Activated T-cell treated with anti-CD3 and anti-CD28 coated beads, Interleukin-2, amount 50 U/mL, for 4 hours (primary cell): ENCODE measurements at regions not wholly inside any gene's neighbourhood (a gene's known extent, or its start where the extent isn't known, plus 50 kb on each side); places are given as distances from the start of the nearest gene placed in this dataset.
"Not testable (repeated sequence)": the region's sequence is repeated elsewhere in the genome, so short reads cannot be mapped to it uniquely, and the experiment has no call there.

Experiments used
- ATAC-seq, 2 donors: fragments of 200-7000 bp; cut with Tn5 transposase; one replicate each; pipeline ENCODE4 v1.10.0; 2021
- DNase-seq: peaks from one replicate; pipeline ENCODE4 v3.0.0-alpha.2; 2020
- H3K27me3 Mint-ChIP-seq: one replicate; pipeline ENCODE4 v1.8.0; 2021; ENCODE audit warnings: low read depth, mixed read lengths
- H3K36me3 Mint-ChIP-seq: one replicate; pipeline ENCODE4 v1.8.0; 2022; ENCODE audit warnings: mixed read lengths; ENCODE audit not compliant: insufficient read depth
- H3K4me1 Mint-ChIP-seq: one replicate; pipeline ENCODE4 v1.8.0; 2021; ENCODE audit warnings: low read depth, mixed read lengths
- H3K4me3 Mint-ChIP-seq: one replicate; pipeline ENCODE4 v1.8.0; 2021; ENCODE audit warnings: mild to moderate bottlenecking, moderate library complexity, mixed read lengths
- H3K9me3 Mint-ChIP-seq: one replicate; pipeline ENCODE4 v1.8.0; 2021; ENCODE audit warnings: mixed read lengths

DNA sequence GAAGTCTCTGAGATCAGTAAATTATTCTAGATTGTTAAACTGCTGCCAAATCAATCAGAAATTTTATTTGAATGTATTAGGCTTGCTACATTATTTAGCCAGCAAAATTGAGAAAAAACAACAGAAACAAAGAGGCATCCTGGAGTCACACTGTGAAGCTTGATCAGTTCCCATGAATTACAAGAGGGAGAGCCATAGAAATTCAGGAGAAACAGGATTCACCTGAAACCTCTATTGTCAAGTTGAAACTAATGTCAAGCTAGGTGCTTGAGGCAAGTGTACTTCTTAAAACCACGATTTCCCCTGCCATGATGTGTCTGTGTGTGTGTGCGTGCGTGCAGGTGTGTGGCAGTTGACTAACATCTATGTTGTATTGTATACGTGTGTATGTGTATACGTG, 439.1 kb upstream of the NOX3 start:
- no peaks in the 10 kb centered on the region for H3K36me3 Mint-ChIP-seq
- H3K27me3 Mint-ChIP-seq = no peaks in the 10 kb centered on the region
- no peaks in the 10 kb centered on the region for H3K4me1 Mint-ChIP-seq
- peaks cover 8% of the 10 kb centered on the region for H3K9me3 Mint-ChIP-seq
- DNase-seq = no peak
- no peak for ATAC-seq
- H3K4me3 Mint-ChIP-seq = no peak overlapping the region

DNA sequence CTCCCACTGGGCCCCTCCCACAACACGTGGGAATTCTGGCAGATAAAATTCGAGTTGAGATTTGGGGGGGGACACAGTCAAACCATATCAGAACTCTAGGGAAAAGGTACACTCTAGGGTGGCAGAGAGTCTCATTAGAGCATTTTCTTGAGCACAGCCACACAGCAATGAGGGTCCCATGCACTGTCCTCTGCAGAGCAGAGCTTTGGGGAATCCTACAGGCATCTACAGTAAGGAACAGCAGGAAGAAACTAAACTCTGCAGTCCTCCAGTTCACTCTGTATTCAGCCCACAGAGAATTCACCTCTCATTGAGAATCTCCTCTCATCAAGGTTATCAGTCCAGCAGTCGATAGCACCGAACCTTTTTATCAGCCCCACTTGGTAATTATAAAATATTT, 438.6 kb upstream of the NOX3 start:
- Mint-ChIP-seq H3K9me3 (peaks cover 8% of the 10 kb centered on the region), H3K27me3 (no peaks in the 10 kb centered on the region), H3K36me3 (no peaks in the 10 kb centered on the region), H3K4me1 (no peaks in the 10 kb centered on the region), H3K4me3 (no peak overlapping the region)
- no peak for DNase-seq
- no peak for ATAC-seq

DNA sequence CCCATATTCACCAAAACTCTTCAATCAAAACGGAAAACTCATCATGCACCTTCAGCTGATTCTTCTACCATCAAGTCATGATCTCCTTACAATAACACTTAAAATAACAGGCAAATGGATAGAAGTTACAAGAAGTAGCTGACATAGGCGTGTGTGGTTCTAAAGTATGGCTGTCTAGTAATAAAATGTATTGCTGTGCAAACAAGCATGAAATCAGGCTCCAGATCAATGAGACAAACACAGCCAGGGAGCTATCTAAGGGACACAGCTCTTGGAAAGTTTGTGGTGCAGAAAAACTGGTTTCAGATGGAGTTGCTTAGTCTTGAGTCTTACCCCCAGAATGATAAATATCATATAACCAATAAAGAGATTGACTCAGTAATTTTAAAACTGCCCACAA, 434.8 kb upstream of the NOX3 start:
- ATAC-seq (no peak), DNase-seq (no peak)
- Mint-ChIP-seq H3K4me3 (no peak overlapping the region), H3K4me1 (no peaks in the 10 kb centered on the region), H3K36me3 (no peaks in the 10 kb centered on the region), H3K27me3 (no peaks in the 10 kb centered on the region), H3K9me3 (peaks cover 5% of the 10 kb centered on the region)

DNA sequence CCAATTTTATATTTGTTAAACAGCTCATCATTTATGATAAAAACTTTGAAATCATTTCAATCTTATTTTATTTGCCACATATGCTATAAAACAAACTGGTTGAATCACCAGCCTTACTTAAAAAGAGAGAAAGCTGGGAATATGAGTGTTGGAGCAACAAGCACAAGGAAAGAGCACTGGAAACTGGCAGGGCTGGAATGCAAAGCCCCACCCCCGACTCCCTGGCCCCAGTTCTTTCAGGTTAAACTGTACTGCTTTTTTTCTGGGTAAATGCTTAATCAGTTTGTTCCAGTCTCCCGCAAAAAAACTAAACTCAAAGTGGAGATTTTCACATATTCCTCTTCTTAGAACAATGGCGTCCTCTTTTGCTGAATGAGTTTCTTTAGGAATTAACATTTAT, 433.8 kb upstream of the NOX3 start:
- Mint-ChIP-seq H3K9me3 (peaks cover 5% of the 10 kb centered on the region), H3K4me1 (peaks cover 3% of the 10 kb centered on the region), H3K27me3 (no peaks in the 10 kb centered on the region), H3K36me3 (no peaks in the 10 kb centered on the region), H3K4me3 (no peak overlapping the region)
- no peak for DNase-seq
- ATAC-seq = no peak

- no peak for ATAC-seq
- Mint-ChIP-seq H3K9me3 (no peaks in the 10 kb centered on the region), H3K4me1 (peaks cover 16% of the 10 kb centered on the region), H3K36me3 (no peaks in the 10 kb centered on the region), H3K4me3 (no peak overlapping the region), H3K27me3 (no peaks in the 10 kb centered on the region)
- no peak for DNase-seq
Observed at GRCh38 chr6:155887421-155887820, 431.8 kb upstream of the NOX3 start.

DNA sequence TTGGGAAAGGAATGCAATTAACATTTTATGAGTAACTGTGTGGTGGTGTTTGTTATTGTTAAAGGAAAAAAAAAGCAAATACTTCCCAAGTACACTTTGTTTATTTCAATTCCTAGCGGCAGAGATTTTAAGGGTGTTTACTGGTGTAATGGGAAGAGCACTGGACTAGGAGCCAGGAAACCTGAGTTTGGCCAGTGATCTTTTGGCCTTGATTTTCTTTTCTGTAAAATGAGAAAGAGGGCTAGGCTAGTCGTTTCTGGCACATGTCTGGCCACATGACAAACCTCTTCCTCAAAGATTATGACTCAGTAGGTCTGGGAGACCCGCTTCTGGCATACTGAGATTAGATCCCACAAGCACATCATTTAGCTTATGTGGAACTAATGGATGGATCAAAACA, 428.1 kb upstream of the NOX3 start:
- H3K36me3 Mint-ChIP-seq = no peaks in the 10 kb centered on the region
- DNase-seq (no peak), ATAC-seq (no peak)
- no peaks in the 10 kb centered on the region for H3K9me3 Mint-ChIP-seq
- H3K4me3 Mint-ChIP-seq = no peak overlapping the region
- H3K27me3 Mint-ChIP-seq = no peaks in the 10 kb centered on the region
- H3K4me1 Mint-ChIP-seq = peaks cover 25% of the 10 kb centered on the region

DNA sequence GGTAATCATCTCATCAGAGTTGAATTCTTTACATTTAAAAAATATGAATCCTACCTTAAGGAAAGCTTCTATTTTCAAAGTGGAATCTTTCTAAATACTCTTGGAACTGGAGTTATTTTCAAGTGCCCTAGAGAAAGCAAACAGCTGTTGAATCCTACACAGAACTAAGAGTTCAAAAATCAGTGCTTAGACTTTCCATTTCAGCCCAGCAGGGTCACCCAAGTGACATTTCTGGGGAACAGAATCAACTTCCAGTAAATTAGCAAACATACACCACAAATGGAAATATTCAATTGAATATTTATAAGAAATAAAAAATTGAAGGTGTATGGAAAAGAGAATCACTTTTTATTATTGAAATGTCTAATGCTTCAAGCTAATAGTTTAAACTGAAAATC, 427.7 kb upstream of the NOX3 start:
- H3K9me3 Mint-ChIP-seq = no peaks in the 10 kb centered on the region
- no peak for DNase-seq
- H3K27me3 Mint-ChIP-seq = no peaks in the 10 kb centered on the region
- ATAC-seq = no peak
- H3K36me3 Mint-ChIP-seq = no peaks in the 10 kb centered on the region
- no peak overlapping the region for H3K4me3 Mint-ChIP-seq
- H3K4me1 Mint-ChIP-seq = peaks cover 25% of the 10 kb centered on the region

GRCh38 chr6:155882527-155883333, 427.1 kb upstream of the NOX3 start:
- no peaks in the 10 kb centered on the region for H3K27me3 Mint-ChIP-seq
- DNase-seq (no peak), ATAC-seq (peak in 1 of 2 donors; percentile 21)
- H3K4me1 Mint-ChIP-seq = peaks cover 25% of the 10 kb centered on the region
- H3K9me3 Mint-ChIP-seq = no peaks in the 10 kb centered on the region
- H3K4me3 Mint-ChIP-seq = no peak overlapping the region
- H3K36me3 Mint-ChIP-seq = no peaks in the 10 kb centered on the region

DNA sequence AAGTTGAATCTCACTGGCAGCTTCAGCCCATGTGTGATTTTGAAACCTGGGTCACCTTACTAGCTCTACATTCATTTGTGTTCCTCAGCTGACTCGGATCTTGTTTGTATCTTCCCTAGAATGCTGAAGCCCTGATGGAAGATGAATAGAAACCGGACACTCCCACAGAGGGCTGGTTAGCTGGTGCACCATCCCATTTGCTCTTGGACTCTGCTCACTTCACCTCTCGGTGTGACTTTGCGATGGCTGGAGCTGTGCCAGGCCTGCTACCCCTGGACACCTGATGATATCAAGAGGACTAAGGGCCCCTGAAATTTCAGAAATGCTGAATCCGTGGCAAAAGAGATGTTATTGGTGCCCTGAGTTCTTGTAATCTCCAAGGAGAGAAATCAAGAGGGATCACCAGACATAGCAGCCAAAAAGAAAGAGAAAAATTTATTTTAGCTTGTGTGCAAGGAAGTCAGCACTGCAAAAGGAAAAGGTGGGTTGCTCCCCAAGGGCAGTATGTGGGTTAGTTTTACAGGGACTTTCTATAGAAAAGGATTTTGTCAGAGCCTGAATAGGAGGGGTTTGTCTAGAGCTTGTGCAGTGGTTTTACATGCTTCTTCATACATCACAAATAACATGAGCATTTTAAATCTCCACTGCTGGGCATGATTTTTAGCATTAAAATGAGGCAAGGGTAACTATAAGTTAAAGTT, 426.3 kb upstream of the NOX3 start:
- Mint-ChIP-seq H3K9me3 (no peaks in the 10 kb centered on the region), H3K36me3 (no peaks in the 10 kb centered on the region), H3K4me3 (no peak overlapping the region), H3K4me1 (peaks cover 25% of the 10 kb centered on the region), H3K27me3 (no peaks in the 10 kb centered on the region)
- ATAC-seq = no peak
- no peak for DNase-seq

DNA sequence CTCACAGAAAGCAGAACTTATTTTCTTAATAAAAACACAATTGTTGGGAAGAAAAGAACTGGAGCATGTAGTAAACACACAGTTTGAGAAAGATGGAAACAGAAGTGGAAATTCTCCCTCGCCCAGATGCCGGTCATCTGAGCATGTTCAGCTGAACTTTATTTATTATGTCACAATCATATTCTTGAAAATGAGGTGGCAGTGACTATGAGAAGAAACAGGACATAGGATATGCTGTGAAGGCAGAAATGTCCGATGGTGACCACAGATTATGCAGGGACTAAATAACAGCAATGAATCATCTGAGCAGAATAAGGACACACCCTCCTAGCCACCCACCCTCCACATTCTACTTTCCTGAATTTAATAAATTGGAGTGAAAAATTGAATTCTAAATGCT, 425.3 kb upstream of the NOX3 start:
- no peak for DNase-seq
- Mint-ChIP-seq H3K4me3 (no peak overlapping the region), H3K4me1 (peaks cover 25% of the 10 kb centered on the region), H3K9me3 (no peaks in the 10 kb centered on the region), H3K36me3 (no peaks in the 10 kb centered on the region), H3K27me3 (no peaks in the 10 kb centered on the region)
- ATAC-seq = no peak

DNA sequence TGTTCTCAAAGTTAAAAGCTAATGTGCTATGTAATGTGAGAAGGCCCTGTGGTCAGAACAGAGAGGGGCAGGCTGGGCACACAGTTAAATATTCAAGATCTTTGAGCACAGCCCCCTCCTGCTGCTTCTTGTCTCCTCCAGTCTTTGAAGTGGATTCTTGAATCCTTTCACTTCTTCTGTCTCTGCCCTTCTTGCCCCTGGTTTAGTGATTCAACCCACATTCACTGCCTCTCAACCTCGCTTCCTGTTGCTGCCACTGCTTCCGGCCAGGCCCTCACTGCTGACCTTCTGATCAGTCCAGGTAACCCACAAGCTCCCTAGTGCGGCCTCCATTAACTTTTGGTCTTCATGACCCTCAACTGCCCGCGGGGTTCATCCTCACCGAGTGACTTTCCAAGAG, 417.3 kb upstream of the NOX3 start:
- H3K4me1 Mint-ChIP-seq = peaks cover 6% of the 10 kb centered on the region
- no peaks in the 10 kb centered on the region for H3K27me3 Mint-ChIP-seq
- H3K9me3 Mint-ChIP-seq = peaks cover 3% of the 10 kb centered on the region
- H3K36me3 Mint-ChIP-seq = no peaks in the 10 kb centered on the region
- DNase-seq (no peak), ATAC-seq (no peak)
- H3K4me3 Mint-ChIP-seq = no peak overlapping the region

GRCh38 chr6:155867682-155868081, 412.0 kb upstream of the NOX3 start:
- H3K27me3 Mint-ChIP-seq = no peaks in the 10 kb centered on the region
- no peaks in the 10 kb centered on the region for H3K4me1 Mint-ChIP-seq
- H3K9me3 Mint-ChIP-seq = peaks cover 14% of the 10 kb centered on the region
- no peak overlapping the region for H3K4me3 Mint-ChIP-seq
- ATAC-seq (no peak), DNase-seq (no peak)
- H3K36me3 Mint-ChIP-seq = no peaks in the 10 kb centered on the region

DNA sequence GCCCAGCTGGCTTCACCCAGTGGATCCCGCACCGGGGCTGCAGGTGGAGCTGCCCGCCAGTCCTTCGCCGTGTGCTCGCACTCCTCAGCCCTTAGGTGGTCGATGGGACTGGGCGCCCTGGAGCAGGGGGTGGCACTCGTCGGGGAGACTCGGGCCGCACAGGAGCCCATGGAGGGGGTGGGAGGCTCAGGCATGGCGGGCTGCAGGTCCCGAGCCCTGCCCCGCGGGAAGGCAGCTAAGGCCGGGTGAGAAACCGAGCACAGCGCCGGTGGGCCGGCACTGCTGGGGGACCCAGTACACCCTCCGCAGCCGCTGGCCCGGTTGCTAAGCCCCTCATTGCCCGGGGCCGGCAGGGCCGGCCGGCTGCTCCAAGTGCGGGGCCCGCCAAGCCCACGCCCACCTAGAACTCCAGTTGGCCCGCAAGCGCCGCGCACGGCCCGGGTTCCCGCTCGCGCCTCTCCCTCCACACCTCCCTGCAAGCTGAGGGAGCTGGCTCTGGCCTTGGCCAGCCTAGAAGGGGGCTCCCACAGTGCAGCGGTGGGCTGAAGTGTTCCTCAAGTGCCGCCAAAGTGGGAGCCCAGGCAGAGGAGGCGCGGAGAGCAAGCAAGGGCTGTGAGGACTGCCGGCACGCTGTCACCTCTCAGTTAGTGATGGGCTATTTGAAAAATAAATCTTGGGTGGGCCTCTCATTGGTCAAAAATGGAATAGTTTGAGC, 411.2 kb upstream of the NOX3 start:
- H3K4me3 Mint-ChIP-seq, H3K4me1 Mint-ChIP-seq, DNase-seq, ATAC-seq, H3K36me3 Mint-ChIP-seq, H3K27me3 Mint-ChIP-seq: not testable (repeated sequence)
- H3K9me3 Mint-ChIP-seq = peaks cover 16% of the 10 kb centered on the region

DNA sequence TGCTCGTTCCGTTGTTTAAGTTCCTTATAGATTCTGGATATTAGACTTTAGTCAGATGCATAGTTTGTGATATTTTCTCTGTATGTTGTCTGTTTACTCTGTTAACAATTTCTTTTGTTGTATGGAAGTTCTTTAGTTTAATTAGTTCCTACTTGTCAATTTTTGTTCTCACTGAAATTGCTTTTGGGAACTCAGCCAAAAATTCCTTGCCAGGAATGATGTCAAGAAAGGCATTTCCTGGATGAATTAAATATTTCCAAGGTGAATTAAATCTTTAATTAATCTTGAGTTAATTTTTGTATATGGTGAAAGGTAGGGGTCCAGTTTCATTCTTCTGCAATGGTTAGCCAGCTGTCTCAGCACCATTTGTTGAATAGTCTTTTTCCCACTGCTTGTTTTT, 406.2 kb upstream of the NOX3 start:
- no peak for DNase-seq
- Mint-ChIP-seq H3K4me3 (no peak overlapping the region), H3K36me3 (no peaks in the 10 kb centered on the region), H3K27me3 (no peaks in the 10 kb centered on the region), H3K4me1 (no peaks in the 10 kb centered on the region), H3K9me3 (peaks cover 19% of the 10 kb centered on the region)
- ATAC-seq = no peak

DNA sequence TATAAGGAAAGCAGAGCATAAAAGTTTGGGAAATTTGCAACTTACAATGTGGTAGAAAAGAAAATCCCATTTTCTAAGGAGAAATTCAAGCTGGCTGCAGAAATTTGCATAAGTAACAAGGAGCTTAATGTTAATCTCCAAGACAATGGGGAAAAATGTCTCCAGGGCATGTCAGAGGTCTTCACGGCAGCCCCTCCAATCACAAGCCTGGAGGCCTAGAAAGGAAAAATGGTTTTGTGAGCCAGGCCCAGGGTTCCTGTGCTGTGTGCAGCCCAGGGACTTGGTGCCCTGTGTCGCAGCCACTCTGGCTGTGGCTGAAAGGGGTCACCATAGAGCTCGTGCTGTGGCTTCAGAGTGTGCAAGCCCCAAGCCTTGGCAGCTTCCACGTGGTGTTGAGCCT, 403.3 kb upstream of the NOX3 start:
- H3K27me3 Mint-ChIP-seq, ATAC-seq, H3K4me1 Mint-ChIP-seq, H3K4me3 Mint-ChIP-seq, DNase-seq, H3K36me3 Mint-ChIP-seq: not testable (repeated sequence)
- H3K9me3 Mint-ChIP-seq = peaks cover 19% of the 10 kb centered on the region
